IPS-18c (cell line): ENCODE measurements at regions not wholly inside any gene's neighbourhood (a gene's known extent, or its start where the extent isn't known, plus 50 kb on each side); places are given as distances from the start of the nearest gene placed in this dataset.
"Not testable (repeated sequence)": the region's sequence is repeated elsewhere in the genome, so short reads cannot be mapped to it uniquely, and the experiment has no call there.

Experiments used
- H3K4me3 ChIP-seq: 2 replicates; pipeline ENCODE4 v1.7.0; 2013; ENCODE audit warnings: low read depth, mild to moderate bottlenecking, low read length, moderate library complexity; ENCODE audit not compliant: insufficient read depth
- H3K9me3 ChIP-seq: one replicate; pipeline ENCODE4 v1.6.1; 2013; ENCODE audit warnings: mild to moderate bottlenecking, low read length, moderate library complexity; ENCODE audit not compliant: control insufficient read depth, insufficient read depth

DNA sequence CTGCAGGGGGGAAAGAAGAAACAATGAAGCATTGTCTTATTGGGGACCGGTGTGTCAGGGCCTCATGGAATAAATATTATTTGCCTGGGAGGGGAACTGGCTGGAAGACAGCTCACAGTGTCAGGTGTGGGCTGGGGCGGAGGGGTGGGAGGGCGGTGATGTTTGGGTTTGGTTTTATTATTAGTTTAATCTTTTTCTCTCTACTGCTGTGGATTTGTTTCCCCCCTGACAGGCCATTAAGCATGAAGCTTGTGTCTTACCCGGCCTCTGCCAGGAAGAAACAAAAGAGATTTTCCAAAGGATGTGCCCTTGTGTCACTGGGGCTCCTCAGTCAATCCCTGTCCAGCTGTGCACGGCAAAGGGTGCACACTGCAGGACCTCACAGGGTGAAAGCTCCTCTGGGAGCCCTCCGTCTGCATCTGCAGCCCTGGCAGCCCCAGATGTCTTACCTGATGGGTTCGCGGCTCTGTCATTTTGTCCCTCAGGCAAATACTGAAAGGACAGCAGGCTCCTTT is 203.1 kb upstream of the TMEM45B start:
- H3K4me3 ChIP-seq, result no peak overlapping the region
- no peaks in the 10 kb centered on the region for H3K9me3 ChIP-seq

- Histone ChIP-seq H3K4me3 (no peak overlapping the region), H3K9me3 (no peaks in the 10 kb centered on the region)
Measured at GRCh38 chr11:129613071-129613470, 202.6 kb upstream of the TMEM45B start.

GRCh38 chr11:129614256-129614944 is 201.2 kb upstream of the TMEM45B start:
- Histone ChIP-seq H3K9me3 (no peaks in the 10 kb centered on the region), H3K4me3 (no peak overlapping the region)

DNA sequence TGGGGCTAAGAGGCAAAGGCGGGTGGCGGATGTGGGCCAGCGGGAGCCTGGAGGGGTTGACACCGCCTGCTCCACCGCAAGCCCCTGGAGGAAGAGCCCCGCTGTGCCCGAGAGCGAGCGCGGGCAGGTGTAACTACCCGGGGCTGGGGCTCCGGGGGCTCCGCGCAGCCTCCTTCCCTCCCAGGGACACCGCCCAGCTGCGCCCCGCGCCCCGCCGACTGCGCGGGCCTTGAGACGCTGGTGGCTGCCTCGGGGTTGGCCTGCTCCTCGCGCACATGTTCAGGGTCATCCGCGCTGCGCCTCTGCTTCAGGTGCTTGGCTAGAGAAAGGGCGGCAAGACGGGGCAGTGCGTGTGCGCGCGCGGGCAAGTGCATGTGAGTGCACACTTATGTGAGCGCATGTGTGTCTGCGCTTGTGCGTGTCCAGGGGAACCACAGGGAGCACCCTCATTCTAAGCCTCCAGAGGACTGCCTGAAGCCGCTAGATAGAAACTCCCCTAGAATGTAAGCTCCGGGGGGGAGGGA is 197.5 kb upstream of the TMEM45B start:
- Histone ChIP-seq H3K9me3 (no peaks in the 10 kb centered on the region), H3K4me3 (no peak overlapping the region)

DNA sequence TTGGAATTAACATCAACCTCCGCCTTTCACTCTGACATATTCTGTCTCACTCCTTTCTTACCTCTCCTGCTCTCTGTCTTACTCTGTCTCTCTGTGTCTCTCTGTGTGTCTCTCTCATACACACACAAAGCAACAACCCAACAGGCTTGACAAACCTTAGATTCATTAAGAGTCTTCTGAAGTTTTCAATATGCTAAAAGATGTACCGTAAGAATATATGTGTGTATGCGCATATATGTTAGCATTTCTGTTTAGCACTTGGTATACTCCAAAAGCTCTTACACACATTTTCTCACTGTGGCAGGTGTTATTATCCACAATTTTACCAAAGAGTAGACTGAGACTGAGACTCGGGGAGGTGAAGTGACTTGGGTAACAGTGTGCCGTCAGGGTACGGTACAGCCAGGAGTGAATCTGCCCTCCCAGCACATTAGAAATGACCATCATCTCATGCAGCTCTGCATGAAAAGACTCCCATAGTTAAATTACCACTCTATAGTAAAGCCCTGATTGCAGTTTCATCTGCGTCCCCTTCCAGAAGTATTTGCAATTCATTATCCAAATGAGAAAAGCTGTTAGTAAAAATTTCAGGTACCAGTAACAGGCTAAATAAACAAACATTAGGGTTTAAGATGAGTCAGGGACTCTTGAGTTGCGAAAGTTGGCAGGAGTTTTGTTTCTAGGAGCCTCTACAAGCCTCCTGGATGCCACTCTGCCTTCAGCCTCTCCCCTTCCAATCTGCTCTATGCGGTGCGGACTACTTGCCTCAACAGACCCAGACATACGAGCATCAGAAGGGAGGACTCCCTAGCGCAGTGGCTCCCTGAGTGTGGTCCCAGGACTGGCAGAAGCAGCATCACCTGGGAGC is 195.2 kb upstream of the TMEM45B start:
- Histone ChIP-seq H3K4me3 (no peak overlapping the region), H3K9me3 (no peaks in the 10 kb centered on the region)

DNA sequence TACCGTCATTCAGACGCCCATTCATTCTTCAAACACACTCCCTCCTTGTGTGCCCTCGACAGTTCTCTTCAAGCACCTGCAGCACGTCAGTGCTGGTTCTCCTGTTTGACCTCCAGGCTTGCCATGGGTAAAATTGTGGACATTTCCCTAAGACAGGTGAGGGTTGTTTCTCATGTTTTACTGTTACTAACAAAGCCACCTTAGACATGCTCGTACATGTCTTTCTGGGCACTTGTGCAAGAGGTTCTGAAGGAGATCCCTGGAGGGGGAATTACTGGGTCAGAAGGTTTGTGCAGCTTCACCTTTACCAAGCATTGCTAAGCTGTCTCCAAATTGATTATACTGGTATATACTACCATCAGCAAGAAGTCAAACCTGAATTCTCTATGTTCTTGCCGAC is 189.7 kb upstream of the TMEM45B start:
- no peak overlapping the region for H3K4me3 ChIP-seq
- H3K9me3 ChIP-seq, result no peaks in the 10 kb centered on the region

GRCh38 chr11:129631201-129631600 is 184.4 kb upstream of the TMEM45B start:
- Histone ChIP-seq H3K9me3 (no peaks in the 10 kb centered on the region), H3K4me3 (no peak overlapping the region)

DNA sequence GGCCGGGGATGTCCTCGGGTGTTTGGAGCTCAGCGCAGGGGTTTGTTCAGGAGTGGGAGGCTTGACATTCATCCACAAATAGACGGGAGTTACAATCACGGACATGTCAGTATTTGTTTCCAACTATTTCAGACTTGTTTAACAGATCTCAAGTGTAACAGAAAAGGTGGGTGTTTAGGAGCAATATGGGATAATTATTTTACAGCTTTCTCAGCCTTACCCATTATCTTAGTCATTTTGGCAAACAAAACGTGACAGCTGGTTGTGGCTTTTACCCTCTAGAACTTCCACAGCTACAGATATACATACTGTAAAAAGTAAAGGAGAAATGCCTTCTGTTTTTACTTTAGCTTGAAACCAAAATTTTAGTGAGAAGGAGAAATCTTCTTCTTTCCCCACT is 178.7 kb upstream of the TMEM45B start:
- no peak overlapping the region for H3K4me3 ChIP-seq
- no peaks in the 10 kb centered on the region for H3K9me3 ChIP-seq

DNA sequence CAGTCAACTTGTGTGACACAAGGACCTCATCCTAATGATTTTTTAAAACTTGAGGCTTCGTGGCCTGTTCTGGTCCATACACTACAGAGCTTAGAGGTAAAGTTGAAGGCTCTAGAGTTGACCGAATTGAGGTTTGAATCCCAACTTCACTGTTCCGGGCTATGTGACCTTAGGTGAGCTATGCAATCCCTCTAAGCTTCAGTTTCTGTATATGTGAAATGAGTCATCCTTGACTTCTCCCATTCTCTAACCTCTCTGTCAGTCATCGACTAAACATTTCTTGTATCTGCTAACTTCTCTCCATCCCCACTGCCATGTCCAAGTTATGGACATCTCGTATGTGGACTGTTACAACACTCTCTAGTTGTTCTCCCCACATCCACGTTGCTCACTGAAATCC is 178.2 kb upstream of the TMEM45B start:
- Histone ChIP-seq H3K9me3 (peaks cover 2% of the 10 kb centered on the region), H3K4me3 (no peak overlapping the region)

DNA sequence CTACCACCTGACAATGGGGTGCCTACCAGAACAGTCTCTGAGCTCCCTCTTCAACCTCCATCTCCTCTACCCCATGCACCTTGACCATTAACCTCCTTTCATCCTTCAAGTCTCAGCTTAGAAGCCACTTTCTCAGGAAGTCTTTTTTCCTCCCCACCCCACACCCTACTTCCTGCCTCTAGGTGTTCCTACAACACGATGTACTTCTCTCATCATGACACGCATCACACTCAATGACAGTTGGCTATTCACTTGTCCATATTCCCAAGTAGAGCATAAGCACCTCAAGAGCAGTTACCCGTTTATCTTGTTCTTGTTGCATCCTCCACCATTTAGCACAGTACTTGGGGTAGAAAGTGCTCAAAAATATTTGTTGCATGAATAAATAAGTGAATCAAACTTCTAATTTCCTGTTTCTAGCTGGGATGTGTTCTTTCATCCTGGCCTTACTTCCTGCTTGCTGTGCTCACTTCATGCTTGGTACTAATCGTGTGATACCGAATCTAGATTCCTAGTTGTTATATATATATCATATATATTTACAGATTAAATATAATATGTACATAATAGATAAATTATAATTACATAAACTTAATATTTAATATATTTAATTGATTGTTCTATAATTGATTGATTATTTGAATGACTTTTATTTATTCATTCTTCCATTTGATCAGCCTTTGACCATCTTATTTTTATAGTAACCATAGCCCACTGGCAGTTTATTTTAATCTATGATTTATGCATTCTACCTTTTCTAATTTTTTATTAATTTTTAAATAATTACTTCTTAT is 177.5 kb upstream of the TMEM45B start:
- H3K9me3 ChIP-seq, result peaks cover 2% of the 10 kb centered on the region
- H3K4me3 ChIP-seq, result no peak overlapping the region

GRCh38 chr11:129639300-129639699 is 176.3 kb upstream of the TMEM45B start:
- Histone ChIP-seq H3K4me3 (no peak overlapping the region), H3K9me3 (peaks cover 2% of the 10 kb centered on the region)

DNA sequence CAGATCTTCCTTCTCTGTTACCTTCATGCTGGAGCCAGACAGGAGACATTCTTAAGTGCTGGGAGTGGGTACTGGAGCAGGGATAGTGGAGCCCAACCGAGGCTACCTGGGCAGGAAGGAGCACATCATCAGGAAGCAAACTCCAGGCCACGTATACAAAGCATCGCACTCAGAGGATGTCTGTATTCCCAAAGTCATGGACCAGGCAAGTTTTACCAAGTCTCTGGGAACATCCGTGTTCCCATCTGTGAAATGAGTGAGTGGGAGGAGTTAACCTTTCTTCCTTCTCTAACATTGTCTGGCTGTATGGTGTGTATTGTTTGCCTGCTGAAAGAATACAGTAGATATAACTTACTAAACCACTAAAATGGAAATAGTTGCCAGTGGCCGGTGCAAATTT is 175.0 kb upstream of the TMEM45B start:
- Histone ChIP-seq H3K4me3 (no peak overlapping the region), H3K9me3 (peaks cover 2% of the 10 kb centered on the region)

GRCh38 chr11:129643031-129643721 is 172.5 kb upstream of the TMEM45B start:
- H3K4me3 ChIP-seq, result no peak overlapping the region
- peaks cover 2% of the 10 kb centered on the region for H3K9me3 ChIP-seq

GRCh38 chr11:129644326-129644725 is 171.3 kb upstream of the TMEM45B start:
- no peak overlapping the region for H3K4me3 ChIP-seq
- H3K9me3 ChIP-seq, result peaks cover 2% of the 10 kb centered on the region

DNA sequence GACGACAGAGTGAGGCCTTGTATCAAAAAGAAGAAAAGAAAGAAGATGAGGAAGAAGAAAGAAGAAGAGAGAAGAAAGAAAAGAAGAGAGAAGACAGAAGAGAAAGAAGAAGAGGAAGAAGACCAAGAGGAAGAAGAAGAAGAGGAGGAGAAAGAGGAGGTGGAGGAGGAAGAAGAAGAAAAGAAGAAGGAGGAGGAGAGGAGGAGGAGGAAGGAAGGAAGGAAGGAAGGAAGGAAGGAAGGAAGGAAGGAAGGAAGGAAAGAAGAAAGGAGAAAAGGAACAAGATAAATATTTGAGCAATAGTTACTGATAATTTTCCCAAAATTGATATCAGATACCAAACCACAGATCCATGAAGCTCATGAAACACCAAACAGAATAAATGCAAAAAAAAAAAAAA is 169.7 kb upstream of the TMEM45B start:
- no peak overlapping the region for H3K4me3 ChIP-seq
- H3K9me3 ChIP-seq, result peaks cover 2% of the 10 kb centered on the region

- not testable (repeated sequence) for H3K4me3 ChIP-seq, H3K9me3 ChIP-seq
Measured at GRCh38 chr11:129650044-129650443, 165.6 kb upstream of the TMEM45B start.

DNA sequence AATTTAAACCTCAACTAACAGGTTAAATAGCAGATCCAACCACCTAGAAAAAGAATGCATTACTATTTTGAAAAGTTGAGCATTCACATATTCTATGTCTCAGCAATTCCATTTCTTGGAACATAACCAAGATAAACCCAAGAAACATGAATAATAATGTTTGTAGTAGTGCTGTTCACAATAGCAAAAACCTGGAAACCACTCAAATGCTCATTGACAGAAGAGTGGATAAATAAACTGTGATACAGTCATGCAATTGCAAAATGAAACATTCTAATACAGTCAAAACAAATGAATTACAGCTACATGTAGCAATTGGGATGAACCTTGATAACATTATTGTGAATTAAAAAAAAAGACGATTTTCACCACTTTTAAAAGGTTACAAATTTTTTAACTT is 162.8 kb upstream of the TMEM45B start:
- Histone ChIP-seq H3K4me3 (no peak overlapping the region), H3K9me3 (peaks cover 4% of the 10 kb centered on the region)
